HUES64 (cell line): ENCODE measurements at regions not wholly inside any gene's neighbourhood (a gene's known extent, or its start where the extent isn't known, plus 50 kb on each side); places are given as distances from the start of the nearest gene placed in this dataset.

ENCODE experiments used
- H3K27ac ChIP-seq: 2 replicates; pipeline ENCODE4 v1.7.0; 2013; ENCODE audit warnings: low read depth, low read length, inconsistent platforms
- H3K27me3 ChIP-seq: 2 replicates; pipeline ENCODE4 v1.6.1; 2013; ENCODE audit warnings: mild to moderate bottlenecking, low read length; ENCODE audit not compliant: insufficient read depth
- H3K36me3 ChIP-seq: 2 replicates; pipeline ENCODE4 v1.6.1; 2013; ENCODE audit warnings: mild to moderate bottlenecking, low read length; ENCODE audit not compliant: insufficient read depth
- H3K4me1 ChIP-seq: 2 replicates; pipeline ENCODE4 v1.6.1; 2013; ENCODE audit warnings: mild to moderate bottlenecking, low read length, moderate library complexity; ENCODE audit not compliant: insufficient read depth
- H3K4me3 ChIP-seq: 2 replicates; pipeline ENCODE4 v1.5.1; 2013; ENCODE audit warnings: mild to moderate bottlenecking, low read length, moderate library complexity
- H3K9ac ChIP-seq: 2 replicates; pipeline ENCODE4 v1.6.1; 2013; ENCODE audit warnings: mild to moderate bottlenecking, low read depth, low read length
- H3K9me3 ChIP-seq: 2 replicates; pipeline ENCODE4 v1.6.1; 2013; ENCODE audit warnings: low read depth, low read length; ENCODE audit not compliant: insufficient read depth
- WGBS: fragments of 150-250, 120-280 bp; methylation state at CpG from one replicate; pipeline ENCODE4 v1.1.7; 2013; ENCODE audit warnings: missing lambda C conversion rate; 5-methylcytosine and 5-hydroxymethylcytosine counted together

DNA sequence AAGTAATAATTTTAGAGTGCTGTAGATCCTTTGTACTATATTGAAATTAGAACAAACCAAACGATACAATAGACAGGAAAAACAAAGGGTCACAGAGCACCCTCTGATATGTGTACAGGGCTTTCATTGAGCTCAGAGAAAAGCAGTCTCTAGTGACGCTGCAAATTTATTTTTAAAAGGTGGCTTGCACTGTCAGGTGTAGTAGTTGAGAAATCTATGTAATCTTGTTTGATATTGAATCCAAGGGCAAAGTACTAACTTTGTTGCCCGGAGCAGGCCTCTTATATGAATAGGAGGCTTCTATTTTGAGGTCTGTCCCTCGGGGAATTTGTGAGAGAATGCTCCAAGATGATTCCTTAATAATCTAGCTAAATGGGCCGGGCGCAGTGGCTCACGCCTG is 1755.5 kb downstream of the PCDH7 start:
- H3K27ac ChIP-seq = no peak overlapping the region
- no peak overlapping the region for H3K4me3 ChIP-seq
- no peaks in the 10 kb centered on the region for H3K9me3 ChIP-seq
- no peaks in the 10 kb centered on the region for H3K36me3 ChIP-seq
- no peak overlapping the region for H3K9ac ChIP-seq
- no peaks in the 10 kb centered on the region; the same call in 1 of the 2 replicates for H3K4me1 ChIP-seq
- 98% methylated on average over 7 of the region's 7 CpGs for WGBS
- H3K27me3 ChIP-seq = no peaks in the 10 kb centered on the region

DNA sequence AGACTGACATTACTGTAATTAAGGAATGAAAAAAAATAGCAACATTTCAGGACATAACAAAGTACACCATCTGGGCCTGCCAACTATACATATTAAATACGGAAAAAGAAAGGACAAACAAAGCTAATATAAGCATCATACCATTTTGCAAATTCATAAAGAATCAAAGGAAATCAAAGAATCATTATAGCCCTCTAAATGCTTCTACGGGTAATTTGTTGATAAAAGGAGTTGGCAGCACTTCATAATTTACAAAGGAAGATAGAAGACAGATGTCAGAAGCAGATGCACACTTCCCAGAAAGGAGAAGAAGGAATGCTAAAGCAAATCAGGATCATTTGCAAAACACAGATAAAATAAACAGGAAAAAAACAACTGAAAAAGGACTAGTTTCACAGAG is 1757.3 kb downstream of the PCDH7 start:
- H3K27ac ChIP-seq = no peak overlapping the region
- no peaks in the 10 kb centered on the region; the same call in 1 of the 2 replicates for H3K4me1 ChIP-seq
- no peak overlapping the region for H3K9ac ChIP-seq
- WGBS = 88% methylated on average over 2 of the region's 2 CpGs
- H3K27me3 ChIP-seq = no peaks in the 10 kb centered on the region
- no peak overlapping the region for H3K4me3 ChIP-seq
- no peaks in the 10 kb centered on the region for H3K36me3 ChIP-seq
- H3K9me3 ChIP-seq = no peaks in the 10 kb centered on the region

DNA sequence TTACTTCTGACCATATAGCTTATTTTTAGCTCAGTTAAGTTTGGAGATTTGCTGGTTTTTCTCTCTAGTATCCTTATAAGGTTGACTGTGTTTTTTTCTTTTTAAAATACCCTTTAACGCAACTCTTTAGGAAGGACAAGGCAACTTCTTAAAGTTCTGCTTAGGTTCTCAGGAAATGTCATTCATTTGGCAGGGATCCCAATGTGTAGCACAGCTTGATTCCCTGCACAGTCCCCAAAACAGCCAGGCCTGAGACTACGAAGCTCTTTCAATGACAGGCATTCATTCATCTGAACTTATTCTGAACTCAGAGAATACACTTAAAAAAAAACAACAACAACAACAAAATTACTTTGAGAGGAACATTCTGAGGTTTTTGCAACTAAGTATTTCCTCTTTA is 1765.8 kb downstream of the PCDH7 start:
- Histone ChIP-seq H3K27me3 (no peaks in the 10 kb centered on the region), H3K9me3 (no peaks in the 10 kb centered on the region), H3K4me3 (no peak overlapping the region)

DNA sequence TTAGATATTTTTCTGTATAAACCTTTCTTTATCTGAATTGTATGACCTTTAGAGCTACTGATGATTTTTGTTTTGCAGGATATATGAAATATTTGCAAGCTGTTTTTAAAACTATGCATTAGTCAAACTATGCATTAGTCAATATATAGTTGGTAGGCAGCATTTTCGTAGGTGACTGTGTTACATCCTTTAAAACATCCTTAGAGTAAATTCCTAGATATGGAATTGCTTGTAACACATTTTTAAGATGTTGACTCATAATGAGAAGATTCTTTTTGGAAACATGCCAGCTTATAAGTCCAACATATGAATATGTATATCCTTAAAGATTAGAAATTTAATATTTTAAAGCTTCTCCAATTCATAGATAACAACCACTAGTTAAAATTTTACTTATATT is 1768.5 kb downstream of the PCDH7 start:
- no peaks in the 10 kb centered on the region; the same call in 1 of the 2 replicates for H3K4me1 ChIP-seq
- no peaks in the 10 kb centered on the region for H3K27me3 ChIP-seq
- no peak overlapping the region for H3K4me3 ChIP-seq
- WGBS = no CpG with 5 or more reads among the region's 1 CpG
- H3K36me3 ChIP-seq = no peaks in the 10 kb centered on the region
- no peak overlapping the region for H3K27ac ChIP-seq
- no peaks in the 10 kb centered on the region for H3K9me3 ChIP-seq
- no peak overlapping the region for H3K9ac ChIP-seq

More for the DNA sequence above, 1765.8 kb downstream of the PCDH7 start:
- 79% methylated on average over 2 of the region's 2 CpGs for WGBS
- Histone ChIP-seq H3K36me3 (no peaks in the 10 kb centered on the region), H3K4me1 (no peaks in the 10 kb centered on the region; the same call in 1 of the 2 replicates), H3K9ac (no peak overlapping the region), H3K27ac (no peak overlapping the region)

DNA sequence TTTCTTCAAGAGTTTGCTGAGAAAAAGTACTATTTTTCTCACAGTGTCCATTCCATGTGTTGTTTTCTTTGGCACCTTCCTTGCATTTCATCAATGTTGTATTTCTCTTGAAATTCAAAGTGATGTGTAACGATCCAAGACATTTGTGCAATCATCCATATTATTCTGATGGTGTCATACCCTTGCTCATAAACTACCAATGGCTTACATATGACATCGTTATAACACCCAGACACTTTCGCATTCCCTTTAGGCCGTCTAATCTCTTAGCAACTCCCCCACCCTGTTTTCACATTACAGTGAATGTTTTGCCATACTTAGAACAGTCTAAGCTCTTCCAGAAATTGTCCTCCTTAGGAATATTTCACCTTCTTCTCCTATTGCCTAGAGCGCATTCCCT is 1779.0 kb downstream of the PCDH7 start:
- Histone ChIP-seq H3K4me1 (no peaks in the 10 kb centered on the region), H3K9me3 (no peaks in the 10 kb centered on the region), H3K9ac (no peak overlapping the region), H3K27me3 (no peaks in the 10 kb centered on the region), H3K27ac (no peak overlapping the region), H3K4me3 (no peak overlapping the region), H3K36me3 (no peaks in the 10 kb centered on the region)
- WGBS = 97% methylated on average over 5 of the region's 5 CpGs

DNA sequence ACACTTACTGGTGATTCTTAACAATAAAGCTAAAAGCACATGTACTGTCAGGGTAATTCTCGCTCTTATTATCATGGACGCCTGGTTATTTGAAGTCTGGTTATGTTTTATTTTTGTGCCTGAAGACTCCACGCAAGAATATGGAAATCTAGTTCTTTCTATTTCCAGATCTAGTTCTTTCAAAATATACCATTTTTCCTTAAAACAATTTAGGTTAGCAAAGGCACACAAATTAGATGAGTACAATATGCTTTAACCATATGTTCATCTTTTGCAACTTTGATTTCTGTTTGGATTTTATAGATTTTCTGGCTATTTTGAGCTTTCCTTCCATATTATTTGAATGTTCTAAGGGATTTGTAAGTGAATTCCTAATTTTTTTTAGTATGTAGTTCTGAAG is 1783.1 kb downstream of the PCDH7 start:
- no peak overlapping the region for H3K4me3 ChIP-seq
- no peaks in the 10 kb centered on the region for H3K27me3 ChIP-seq
- no peak overlapping the region for H3K27ac ChIP-seq
- H3K9ac ChIP-seq = no peak overlapping the region
- no peaks in the 10 kb centered on the region for H3K4me1 ChIP-seq
- 93% methylated on average over 2 of the region's 3 CpGs for WGBS
- H3K9me3 ChIP-seq = no peaks in the 10 kb centered on the region
- no peaks in the 10 kb centered on the region for H3K36me3 ChIP-seq

DNA sequence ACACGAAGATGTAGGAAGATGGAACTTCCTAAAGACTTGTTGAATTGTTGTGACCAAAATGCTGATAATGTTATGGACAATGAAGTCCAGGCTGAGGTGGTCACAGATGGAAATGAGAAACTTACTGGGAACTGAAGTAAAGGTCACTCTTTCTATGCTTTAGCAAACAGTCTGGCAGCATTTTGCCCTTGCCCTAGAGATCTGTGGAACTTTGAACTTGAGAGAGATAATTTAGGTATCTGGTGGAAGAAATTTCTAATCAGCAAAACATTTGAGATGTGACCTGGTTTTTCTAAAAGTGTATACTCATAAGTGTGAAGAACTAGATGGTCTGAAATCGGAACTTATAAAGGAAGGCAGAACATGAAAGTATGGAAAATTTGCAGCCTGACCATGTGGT is 1785.9 kb downstream of the PCDH7 start:
- no peaks in the 10 kb centered on the region for H3K4me1 ChIP-seq
- no peak overlapping the region for H3K9ac ChIP-seq
- H3K36me3 ChIP-seq = no peaks in the 10 kb centered on the region
- 92% methylated on average over 2 of the region's 2 CpGs for WGBS
- no peaks in the 10 kb centered on the region for H3K27me3 ChIP-seq
- no peak overlapping the region for H3K27ac ChIP-seq
- no peaks in the 10 kb centered on the region for H3K9me3 ChIP-seq
- no peak overlapping the region for H3K4me3 ChIP-seq

DNA sequence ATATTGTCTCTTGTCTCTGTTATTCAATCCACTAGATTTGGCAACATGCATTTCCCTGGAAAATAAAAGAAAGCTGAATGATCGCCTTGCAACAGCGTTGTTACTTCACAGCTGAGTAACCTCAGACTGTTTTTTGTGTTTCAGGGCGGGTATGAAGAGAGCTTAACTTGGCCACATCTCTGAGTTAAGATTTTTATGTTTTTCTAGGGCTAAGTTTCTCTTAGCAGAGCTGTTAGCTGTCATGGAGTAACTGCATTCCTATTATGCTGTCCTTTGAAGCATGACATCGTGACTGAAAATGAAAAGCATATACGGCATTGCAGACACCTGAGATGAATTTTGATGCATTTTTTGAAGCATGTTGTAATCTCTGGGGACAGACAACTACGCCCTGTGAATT is 1798.9 kb downstream of the PCDH7 start:
- Histone ChIP-seq H3K27ac (no peak overlapping the region), H3K9me3 (no peaks in the 10 kb centered on the region), H3K9ac (no peak overlapping the region), H3K4me1 (no peaks in the 10 kb centered on the region), H3K4me3 (no peak overlapping the region), H3K36me3 (no peaks in the 10 kb centered on the region), H3K27me3 (no peaks in the 10 kb centered on the region)
- 95% methylated on average over 6 of the region's 6 CpGs for WGBS

DNA sequence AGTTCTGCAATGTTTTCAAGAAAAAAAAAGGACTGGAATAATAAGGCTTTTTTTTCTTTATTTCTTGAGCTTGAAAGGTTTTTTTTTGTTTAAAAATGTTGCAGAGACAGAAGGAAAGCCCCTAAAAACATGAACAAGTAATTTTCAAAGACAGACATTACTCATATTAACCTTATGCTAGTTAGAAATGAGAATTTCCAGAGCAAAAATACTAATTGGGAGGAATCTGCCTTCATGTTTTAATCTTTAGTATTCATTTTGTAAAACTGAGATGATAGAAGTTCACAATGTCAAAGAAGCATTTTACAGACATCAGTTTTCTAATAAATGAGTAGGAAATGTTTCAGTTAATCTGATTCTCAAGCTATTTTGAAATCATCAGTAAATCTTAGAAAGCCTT is 1805.3 kb downstream of the PCDH7 start:
- no peaks in the 10 kb centered on the region for H3K36me3 ChIP-seq
- H3K9ac ChIP-seq = no peak overlapping the region
- H3K9me3 ChIP-seq = no peaks in the 10 kb centered on the region
- H3K4me3 ChIP-seq = no peak overlapping the region
- no peak overlapping the region for H3K27ac ChIP-seq
- H3K4me1 ChIP-seq = no peaks in the 10 kb centered on the region
- no peaks in the 10 kb centered on the region for H3K27me3 ChIP-seq

DNA sequence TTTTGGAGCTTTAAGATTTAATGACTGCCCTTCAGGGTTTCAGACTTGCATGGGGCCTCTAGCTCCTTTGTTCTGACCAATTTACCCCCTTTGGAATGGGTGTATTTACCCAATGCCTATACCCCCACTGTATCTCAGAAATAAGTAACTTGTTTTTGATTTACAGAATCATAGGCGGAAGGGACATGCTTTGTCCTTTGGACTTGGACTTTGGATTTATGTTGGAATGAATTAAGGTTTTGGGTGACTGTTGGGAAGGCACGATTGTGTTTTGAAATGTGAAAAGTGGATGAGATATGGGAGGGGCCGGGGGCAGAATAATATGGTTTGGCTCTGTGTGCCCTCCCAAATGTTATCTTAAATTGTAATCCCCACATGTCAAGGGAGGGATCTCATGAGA is 1824.7 kb downstream of the PCDH7 start:
- H3K36me3 ChIP-seq = no peaks in the 10 kb centered on the region
- no peaks in the 10 kb centered on the region for H3K4me1 ChIP-seq
- H3K9me3 ChIP-seq = no peaks in the 10 kb centered on the region
- H3K27me3 ChIP-seq = no peaks in the 10 kb centered on the region
- 84% methylated on average over 3 of the region's 3 CpGs for WGBS
- no peak overlapping the region for H3K27ac ChIP-seq
- H3K9ac ChIP-seq = no peak overlapping the region
- H3K4me3 ChIP-seq = no peak overlapping the region

DNA sequence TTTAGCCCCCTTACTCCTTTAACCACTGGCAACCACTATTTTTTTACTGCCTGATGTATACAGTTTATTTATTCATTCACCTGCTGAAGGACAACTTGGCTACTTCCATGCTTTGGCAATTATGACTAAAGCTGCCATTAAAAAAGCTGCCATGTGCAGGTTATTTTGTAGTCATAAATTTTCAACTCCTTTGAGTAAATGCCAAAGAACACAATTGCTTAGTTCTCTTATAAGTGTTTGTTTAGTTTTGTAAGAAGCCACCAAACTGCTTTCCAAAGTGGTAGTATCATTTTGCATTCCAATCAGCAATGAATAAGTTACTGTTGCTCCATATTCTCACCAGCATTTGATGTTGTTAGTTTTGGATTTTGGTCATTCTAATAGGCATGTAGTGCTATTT is 1831.8 kb downstream of the PCDH7 start:
- Histone ChIP-seq H3K27ac (no peak overlapping the region), H3K4me1 (no peaks in the 10 kb centered on the region), H3K9me3 (no peaks in the 10 kb centered on the region), H3K9ac (no peak overlapping the region), H3K36me3 (no peaks in the 10 kb centered on the region), H3K4me3 (no peak overlapping the region), H3K27me3 (no peaks in the 10 kb centered on the region)

DNA sequence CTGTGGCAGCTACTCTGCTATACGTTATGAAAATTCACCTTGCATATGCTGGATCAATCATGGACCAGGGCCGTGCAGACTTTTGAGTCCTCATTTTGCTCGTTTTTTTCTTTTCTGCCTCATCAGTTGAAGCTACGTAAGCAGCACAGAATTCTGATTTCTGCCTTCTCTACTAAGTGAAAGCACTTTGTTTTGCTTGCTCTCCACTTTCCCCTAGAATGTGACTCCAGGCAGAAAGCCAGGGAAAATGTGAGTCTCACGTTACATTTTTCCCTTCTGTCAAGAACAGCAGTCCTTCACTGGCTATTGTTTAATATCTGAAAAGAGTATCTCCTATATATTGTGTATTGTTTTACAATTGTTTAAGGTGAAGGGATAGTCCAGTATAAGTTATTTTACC is 1840.1 kb downstream of the PCDH7 start:
- H3K9me3 ChIP-seq = no peaks in the 10 kb centered on the region
- 94% methylated on average over 5 of the region's 5 CpGs for WGBS
- peaks cover 9% of the 10 kb centered on the region; the same call in 1 of the 2 replicates for H3K4me1 ChIP-seq
- H3K27me3 ChIP-seq = no peaks in the 10 kb centered on the region
- no peaks in the 10 kb centered on the region for H3K36me3 ChIP-seq
- H3K27ac ChIP-seq = no peak overlapping the region
- H3K9ac ChIP-seq = no peak overlapping the region
- H3K4me3 ChIP-seq = no peak overlapping the region
